Uterus (tissue), 2 donors: ENCODE measurements at regions not wholly inside any gene's neighbourhood (a gene's known extent, or its start where the extent isn't known, plus 50 kb on each side); places are given as distances from the start of the nearest gene placed in this dataset.

Source experiments
- CTCF ChIP-seq, 4 experiments: fragments of 200-600 bp in 2 of 4; fragments of 450-650 bp in 2 of 4; sonication (generic) in 2 of 4; IDR thresholded peaks; one replicate each; pipeline ENCODE4 v1.5.1; 2016 to 2019; ENCODE audit warnings: antibody characterized with exemption in 4 of 4, mild to moderate bottlenecking in 2 of 4, moderate library complexity in 1 of 4
- POLR2A ChIP-seq, 2 donors: fragments of 450-650 bp; IDR thresholded peaks; one replicate each; pipeline ENCODE4 v1.6.1; 2016; ENCODE audit warnings: antibody characterized with exemption in 2 of 2, mild to moderate bottlenecking in 1 of 2, moderate library complexity in 1 of 2

- TF ChIP-seq CTCF (IDR thresholded peaks at IDR 0.05): no peak
- no peak for TF ChIP-seq POLR2A (IDR thresholded peaks at IDR 0.05)
Measured at GRCh38 chr3:159674583-159674982, 314.1 kb upstream of the IL12A start.
